Endothelial cell of umbilical vein (primary cell): ENCODE measurements at regions not wholly inside any gene's neighbourhood (a gene's known extent, or its start where the extent isn't known, plus 50 kb on each side); places are given as distances from the start of the nearest gene placed in this dataset.

Experiments
- BruUV-seq: library from RNA; stranded (reverse); fragments of 400-500 nt; replicated peaks from 2 replicates; lab custom pipeline; 2021; lab: Mats Ljungman, UMichigan
- CTCF ChIA-PET: fragments of 300-600, 350-600 bp; sonication (Branson Sonifier 250); formaldehyde crosslinking; loops from one replicate; lab custom pipeline; 2021; ENCODE audit warnings: antibody characterized with exemption, inconsistent platforms; lab: Charles Lee
- POLR2A ChIA-PET: fragments of 300-600, 350-600 bp; sonication (Branson Sonifier 250); formaldehyde crosslinking; loops from one replicate; lab custom pipeline; 2021; ENCODE audit warnings: antibody characterized with exemption, inconsistent platforms; lab: Charles Lee
- DNase-seq: peaks from one replicate; pipeline ENCODE4 v3.0.0-alpha.2; 2011; ENCODE audit warnings: low read depth, low spot score
- FAIRE-seq: peaks from 2 replicates; lab custom pipeline; 2011; peaks lifted over from hg19 to GRCh38; lab: Jason Lieb, UNC
- H2AFZ ChIP-seq: 2 replicates; pipeline ENCODE4 v1.6.0; 2012; ENCODE audit warnings: low read depth, low read length, control low read depth, inconsistent platforms
- H3K27ac ChIP-seq: 2 replicates; pipeline ENCODE4 v1.5.1; 2011; ENCODE audit warnings: low read depth, mild to moderate bottlenecking, control low read depth, low read length, moderate library complexity; ENCODE audit not compliant: insufficient read depth
- H3K27me3 ChIP-seq, 2 experiments: 2 replicates each; pipeline versions ENCODE4 v1.6.0 to v1.6.1; 2011; ENCODE audit warnings: low read length in 2 of 2, mixed read lengths in 1 of 2; ENCODE audit not compliant: control insufficient read depth in 2 of 2, insufficient read depth in 2 of 2
- H3K36me3 ChIP-seq, 2 experiments: 2 replicates in 1 of 2; 3 replicates in 1 of 2; pipeline ENCODE4 v1.5.1; 2011; ENCODE audit warnings: low read length in 2 of 2, mild to moderate bottlenecking in 1 of 2, moderate library complexity in 1 of 2; ENCODE audit not compliant: control insufficient read depth in 2 of 2, insufficient read depth in 2 of 2; ENCODE audit errors: extremely low read depth in 1 of 2
- H3K4me1 ChIP-seq: 3 replicates; pipeline ENCODE4 v1.5.1; 2011; ENCODE audit warnings: mild to moderate bottlenecking, low read length; ENCODE audit not compliant: control insufficient read depth, insufficient read depth; ENCODE audit errors: extremely low read depth
- H3K4me2 ChIP-seq: 2 replicates; pipeline ENCODE4 v1.6.1; 2011; ENCODE audit warnings: low read length, control low read depth, mixed read lengths; ENCODE audit not compliant: insufficient read depth
- H3K4me3 ChIP-seq, 3 experiments: fragments of 200-600 bp in 1 of 3; sonication (generic), shearing (Covaris generic) in 1 of 3; replicated peaks in 1 of 3; 2 replicates each; pipeline ENCODE4 v1.5.1; 2011 to 2016; ENCODE audit warnings: control low read depth in 3 of 3, low read length in 3 of 3, mild to moderate bottlenecking in 2 of 3, inconsistent platforms in 1 of 3, low read depth in 1 of 3, moderate library complexity in 1 of 3; ENCODE audit not compliant: insufficient read depth in 1 of 3
- H3K79me2 ChIP-seq: 2 replicates; pipeline ENCODE4 v1.6.0; 2012; ENCODE audit warnings: low read length, inconsistent platforms; ENCODE audit not compliant: control insufficient read depth, insufficient read depth
- H3K9ac ChIP-seq: replicated peaks from 2 replicates; pipeline ENCODE3; 2011; ENCODE audit warnings: low read length, control low read depth; ENCODE audit not compliant: insufficient read depth; ENCODE audit errors: extremely low read depth
- H3K9me1 ChIP-seq: replicated peaks from 3 replicates; pipeline ENCODE4 v1.6.0; 2011; ENCODE audit warnings: mild to moderate bottlenecking, low read length; ENCODE audit not compliant: control insufficient read depth, insufficient read depth; ENCODE audit errors: extremely low read depth
- H3K9me3 ChIP-seq: replicated peaks from 2 replicates; pipeline ENCODE4 v1.5.1; 2012; ENCODE audit warnings: low read length, inconsistent platforms; ENCODE audit not compliant: control insufficient read depth, insufficient read depth
- H4K20me1 ChIP-seq: replicated peaks from 2 replicates; pipeline ENCODE3; 2011; ENCODE audit warnings: mild to moderate bottlenecking, low read length; ENCODE audit not compliant: control insufficient read depth, insufficient read depth; ENCODE audit errors: extremely low read depth
- EZH2 ChIP-seq: IDR thresholded peaks from 2 replicates; pipeline ENCODE4 v1.6.1; 2012; ENCODE audit warnings: borderline replicate concordance, low read depth, mild to moderate bottlenecking, moderate library complexity, low read length, inconsistent platforms; ENCODE audit not compliant: severe bottlenecking
- GATA2 ChIP-seq: IDR thresholded peaks from 2 replicates; pipeline ENCODE4 v1.7.0; 2011; ENCODE audit warnings: low read depth, mild to moderate bottlenecking, moderate library complexity, mixed read lengths, low read length; ENCODE audit not compliant: insufficient read length, insufficient read depth
- JUN ChIP-seq: IDR thresholded peaks from 2 replicates; pipeline ENCODE4 v1.6.1; 2011; ENCODE audit warnings: borderline replicate concordance, low read depth; ENCODE audit not compliant: insufficient read length, insufficient read depth
- MYC ChIP-seq: IDR thresholded peaks from one replicate; pipeline ENCODE4 v1.6.1; 2011; ENCODE audit warnings: mild to moderate bottlenecking, low read depth, low read length
- POLR2A ChIP-seq: IDR thresholded peaks from 2 replicates; pipeline ENCODE4 v1.6.1; 2012; ENCODE audit warnings: low read depth, mild to moderate bottlenecking, control low read depth, low read length
- POLR2AphosphoS5 ChIP-seq: IDR thresholded peaks from 2 replicates; pipeline ENCODE4 v1.6.1; 2012; ENCODE audit warnings: low read depth, mild to moderate bottlenecking, control low read depth, low read length, moderate library complexity; ENCODE audit not compliant: insufficient read depth
- dilution Hi-C: fragments of 300-500 bp; cut with MboI; formaldehyde crosslinking; loops from one replicate; pipeline ENCODE4 v1.15.0; 2019; ENCODE audit warnings: low sequenced_read_pairs; ENCODE audit not compliant: extremely low pct_ligation_motif_present
- intact Hi-C: fragments of 100-400 bp; cut with micrococcal nuclease; formaldehyde crosslinking; loops from one replicate; pipeline ENCODE4 v1.10.0; 2022
- TF ChIP-seq, protein P1 (sequence below), 2 donors: IDR thresholded peaks; 1 replicate in 1 of 2; 2 replicates in 1 of 2; pipeline ENCODE4 v1.5.1; 2011; ENCODE audit warnings: low read length in 2 of 2, mild to moderate bottlenecking in 2 of 2, moderate library complexity in 2 of 2, control low read depth in 1 of 2, inconsistent platforms in 1 of 2, low read depth in 1 of 2; ENCODE audit not compliant: insufficient read depth in 1 of 2; ENCODE audit errors: extremely low read depth in 1 of 2
- TF ChIP-seq, protein P2 (sequence below): IDR thresholded peaks from 2 replicates; pipeline ENCODE4 v1.6.1; 2011; ENCODE audit not compliant: insufficient read depth, insufficient read length

DNA sequence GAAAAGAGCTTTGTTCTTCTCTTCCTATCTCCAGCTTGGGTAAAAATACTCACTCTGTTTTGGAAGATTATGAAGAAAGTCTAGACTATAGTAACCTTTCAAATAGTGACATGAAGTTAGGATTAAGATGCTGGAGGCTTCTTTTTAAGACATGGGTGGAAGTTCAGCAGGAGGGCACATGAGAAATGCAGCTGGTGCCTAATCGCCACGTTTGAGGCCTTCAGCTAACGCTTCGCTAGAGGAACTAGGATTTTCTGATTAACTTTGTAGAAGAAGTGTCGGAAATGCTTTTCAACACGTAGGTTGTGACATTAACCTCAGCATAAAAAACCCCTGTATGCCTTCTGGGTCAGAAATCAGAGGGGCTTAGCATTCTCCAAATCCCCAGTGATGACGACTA lies 348.1 kb upstream of the MAP3K7 start:
- dilution Hi-C loops = no loop called here
- intact Hi-C loops = loop anchor here (10.0 kb wide), 1 partner anchor 600 kb away; no protein-coding TSS in a partner anchor
- Histone ChIP-seq H3K9me1 (no peaks in the 10 kb centered on the region), H2AFZ (no peak overlapping the region), H3K9ac (no peak overlapping the region), H3K36me3 (no peaks in the 10 kb centered on the region), H3K4me1 (no peaks in the 10 kb centered on the region), H3K27me3 (peaks cover 0 to 4% of the 10 kb centered on the region in 2 experiments), H3K4me3 (no peak overlapping the region), H4K20me1 (no peaks in the 10 kb centered on the region), H3K4me2 (no peak overlapping the region), H3K27ac (no peak overlapping the region), H3K9me3 (no peaks in the 10 kb centered on the region), H3K79me2 (no peaks in the 10 kb centered on the region)
- TF ChIP-seq, protein P1, sequence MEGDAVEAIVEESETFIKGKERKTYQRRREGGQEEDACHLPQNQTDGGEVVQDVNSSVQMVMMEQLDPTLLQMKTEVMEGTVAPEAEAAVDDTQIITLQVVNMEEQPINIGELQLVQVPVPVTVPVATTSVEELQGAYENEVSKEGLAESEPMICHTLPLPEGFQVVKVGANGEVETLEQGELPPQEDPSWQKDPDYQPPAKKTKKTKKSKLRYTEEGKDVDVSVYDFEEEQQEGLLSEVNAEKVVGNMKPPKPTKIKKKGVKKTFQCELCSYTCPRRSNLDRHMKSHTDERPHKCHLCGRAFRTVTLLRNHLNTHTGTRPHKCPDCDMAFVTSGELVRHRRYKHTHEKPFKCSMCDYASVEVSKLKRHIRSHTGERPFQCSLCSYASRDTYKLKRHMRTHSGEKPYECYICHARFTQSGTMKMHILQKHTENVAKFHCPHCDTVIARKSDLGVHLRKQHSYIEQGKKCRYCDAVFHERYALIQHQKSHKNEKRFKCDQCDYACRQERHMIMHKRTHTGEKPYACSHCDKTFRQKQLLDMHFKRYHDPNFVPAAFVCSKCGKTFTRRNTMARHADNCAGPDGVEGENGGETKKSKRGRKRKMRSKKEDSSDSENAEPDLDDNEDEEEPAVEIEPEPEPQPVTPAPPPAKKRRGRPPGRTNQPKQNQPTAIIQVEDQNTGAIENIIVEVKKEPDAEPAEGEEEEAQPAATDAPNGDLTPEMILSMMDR (IDR thresholded peaks at IDR 0.05; ENCODE audit: extremely low read depth in 1 of 2, insufficient read depth in 1 of 2, low read depth in 1 of 2, low read length in 2 of 2) = no peak
- TF ChIP-seq POLR2A = no peak
- no peak for TF ChIP-seq GATA2
- ChIA-PET POLR2A (no interaction called here), CTCF (interaction anchor here (1.4 kb wide), 1 partner anchor 16 kb away, joined by 3 read pairs; no protein-coding TSS in a partner anchor)
- DNase-seq = no peak
- no TSS peak for BruUV-seq
- FAIRE-seq = no peak

DNA sequence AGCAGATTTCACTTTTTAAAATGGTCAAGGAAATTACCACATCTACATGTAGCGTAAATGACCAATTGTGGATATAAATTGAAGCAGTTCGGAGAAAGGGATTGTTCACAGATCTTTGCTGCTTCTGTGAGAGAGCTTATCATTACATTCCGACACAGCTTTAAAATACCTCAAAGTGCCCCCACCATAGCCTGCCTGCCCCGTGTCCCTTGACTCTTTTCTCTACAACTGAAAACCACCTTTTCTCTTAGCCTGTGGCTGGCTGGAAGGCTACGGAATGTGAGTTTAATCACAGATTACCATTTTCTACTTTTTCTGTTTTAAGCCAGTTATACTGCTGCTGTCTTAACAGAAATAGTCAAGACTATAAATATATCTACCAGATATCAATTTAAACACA lies 347.2 kb upstream of the MAP3K7 start:
- no peak overlapping the region for H3K9ac ChIP-seq
- dilution Hi-C loops (no loop called here), intact Hi-C loops (loop anchor here (10.0 kb wide), 1 partner anchor 601 kb away; no protein-coding TSS in a partner anchor)
- ChIA-PET POLR2A (interaction anchor here (0.6 kb wide), 1 partner anchor 850 kb away, joined by 3 read pairs; no protein-coding TSS in a partner anchor), CTCF (interaction anchor here (1.4 kb wide), 1 partner anchor 15 kb away, joined by 3 read pairs; no protein-coding TSS in a partner anchor)
- H3K9me1 ChIP-seq = no peaks in the 10 kb centered on the region
- no peak overlapping the region for H3K4me3 ChIP-seq
- no peak overlapping the region for H2AFZ ChIP-seq
- no TSS peak for BruUV-seq
- TF ChIP-seq, protein P2, sequence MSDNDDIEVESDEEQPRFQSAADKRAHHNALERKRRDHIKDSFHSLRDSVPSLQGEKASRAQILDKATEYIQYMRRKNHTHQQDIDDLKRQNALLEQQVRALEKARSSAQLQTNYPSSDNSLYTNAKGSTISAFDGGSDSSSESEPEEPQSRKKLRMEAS = no peak
- no peak for TF ChIP-seq MYC
- no peak for TF ChIP-seq EZH2
- no peak for TF ChIP-seq POLR2AphosphoS5
- TF ChIP-seq JUN = no peak
- TF ChIP-seq, protein P1 (IDR thresholded peaks at IDR 0.05; ENCODE audit: extremely low read depth in 1 of 2, insufficient read depth in 1 of 2, low read depth in 1 of 2, low read length in 2 of 2) = no peak
- no peaks in the 10 kb centered on the region for H4K20me1 ChIP-seq
- peaks cover 0 to 4% of the 10 kb centered on the region in 2 experiments for H3K27me3 ChIP-seq
- H3K4me1 ChIP-seq = no peaks in the 10 kb centered on the region
- H3K4me2 ChIP-seq = no peak overlapping the region
- H3K27ac ChIP-seq = no peak overlapping the region
- H3K9me3 ChIP-seq = no peaks in the 10 kb centered on the region
- FAIRE-seq = no peak
- no peak for DNase-seq
- no peaks in the 10 kb centered on the region for H3K79me2 ChIP-seq
- H3K36me3 ChIP-seq = no peaks in the 10 kb centered on the region
